HepG2 (cell line): ENCODE measurements at regions not wholly inside any gene's neighbourhood (a gene's known extent, or its start where the extent isn't known, plus 50 kb on each side); places are given as distances from the start of the nearest gene placed in this dataset.

Source experiments
- ATAC-seq: fragments of 200-7000 bp; cut with Tn5 transposase; 3 replicates; pipeline ENCODE4 v1.9.1; 2020; ENCODE audit warnings: mild to moderate bottlenecking, moderate library complexity
- BruUV-seq: library from RNA; stranded (reverse); fragments of 400-500 nt; replicated peaks from 2 replicates; lab custom pipeline; 2021; lab: Mats Ljungman, UMichigan
- CTCF ChIA-PET: fragments of 300-600 bp; formaldehyde crosslinking; extraction: SDS; loops from one replicate; lab custom pipeline; 2021; ENCODE audit warnings: low total read pairs, inconsistent platforms, low intra/inter-chr PET ratio; lab: Yijun Ruan, JAX
- POLR2A ChIA-PET: fragments of 350-600 bp; sonication (Branson Sonifier 250); formaldehyde crosslinking; loops from one replicate; lab custom pipeline; 2020; ENCODE audit warnings: antibody characterized with exemption, inconsistent platforms; lab: Yijun Ruan, JAX
- DNase-seq: peaks from one replicate; pipeline ENCODE4 v3.0.0-alpha.2; 2015; ENCODE audit warnings: low spot score
- FAIRE-seq: peaks from 3 replicates; lab custom pipeline; 2011; peaks lifted over from hg19 to GRCh38; lab: Jason Lieb, UNC
- H2AFZ ChIP-seq: one replicate; pipeline ENCODE4 v1.6.1; 2011; ENCODE audit warnings: low read length, inconsistent platforms
- H3K27ac ChIP-seq: fragments of 300-600 bp; 3 replicates; pipeline ENCODE4 v1.8.0; 2011; ENCODE audit warnings: mixed run types, mild to moderate bottlenecking, mixed read lengths, low read length, inconsistent platforms; ENCODE audit not compliant: insufficient read depth; ENCODE audit errors: extremely low read length
- H3K27me3 ChIP-seq, 2 experiments: fragments of 200-600 bp in 1 of 2; 2 replicates in 1 of 2; 3 replicates in 1 of 2; pipeline versions ENCODE4 v1.6.0 to v1.8.0; 2011; ENCODE audit warnings: low read length in 2 of 2, mild to moderate bottlenecking in 2 of 2, moderate library complexity in 2 of 2, inconsistent platforms in 1 of 2; ENCODE audit not compliant: insufficient read depth in 2 of 2, control insufficient read depth in 1 of 2
- H3K36me3 ChIP-seq, 2 experiments: fragments of 200-600 bp in 1 of 2; replicated peaks in 1 of 2; 2 replicates in 1 of 2; 3 replicates in 1 of 2; pipeline versions ENCODE4 v1.5.1 to v1.8.0; 2011; ENCODE audit warnings: low read length in 2 of 2, inconsistent platforms in 1 of 2; ENCODE audit not compliant: insufficient read depth in 2 of 2, control insufficient read depth in 1 of 2
- H3K4me1 ChIP-seq: 2 replicates; pipeline ENCODE4 v1.5.1; 2012; ENCODE audit warnings: low read length, inconsistent platforms; ENCODE audit not compliant: insufficient read depth
- H3K4me2 ChIP-seq: 2 replicates; pipeline ENCODE4 v1.6.0; 2011; ENCODE audit warnings: low read depth, low read length, inconsistent platforms
- H3K4me3 ChIP-seq, 3 experiments: fragments of 200-600 bp in 1 of 3; sonication (generic), shearing (Covaris generic) in 1 of 3; replicated peaks in 1 of 3; 2 replicates each; pipeline ENCODE4 v1.5.1; 2011 to 2016; ENCODE audit warnings: low read length in 3 of 3, inconsistent platforms in 2 of 3, low read depth in 2 of 3, mild to moderate bottlenecking in 2 of 3, control low read depth in 1 of 3, mixed read lengths in 1 of 3; ENCODE audit not compliant: insufficient read depth in 1 of 3
- H3K79me2 ChIP-seq: one replicate; pipeline ENCODE4 v1.6.1; 2011; ENCODE audit warnings: low read length, inconsistent platforms; ENCODE audit not compliant: insufficient read depth
- H3K9ac ChIP-seq: 2 replicates; pipeline ENCODE4 v1.6.0; 2011; ENCODE audit warnings: mild to moderate bottlenecking, low read depth, low read length, inconsistent platforms; ENCODE audit not compliant: insufficient read depth
- H3K9me3 ChIP-seq: 2 replicates; pipeline ENCODE4 v1.5.1; 2012; ENCODE audit warnings: mild to moderate bottlenecking, low read length
- H4K20me1 ChIP-seq: 2 replicates; pipeline ENCODE4 v1.6.0; 2011; ENCODE audit warnings: inconsistent platforms, mild to moderate bottlenecking, low read length, moderate library complexity; ENCODE audit not compliant: insufficient read depth
- CBX1 ChIP-seq: IDR thresholded peaks from one replicate; pipeline ENCODE4 v1.6.1; 2016; ENCODE audit warnings: antibody characterized with exemption, low read depth
- ELF3 ChIP-seq: IDR thresholded peaks from 2 replicates; pipeline ENCODE4 v1.6.1; 2016; ENCODE audit warnings: missing genetic modification reagents, missing compliant biosample characterization
- ELF4 ChIP-seq: sonication (generic); formaldehyde crosslinking; IDR thresholded peaks from 2 replicates; pipeline ENCODE4 v1.5.0; 2020; ENCODE audit warnings: missing genetic modification reagents, mild to moderate bottlenecking, moderate library complexity, borderline replicate concordance
- GABPB1 ChIP-seq: IDR thresholded peaks from 2 replicates; pipeline ENCODE4 v1.6.1; 2016; ENCODE audit warnings: mild to moderate bottlenecking, missing genetic modification reagents, moderate library complexity, missing compliant biosample characterization
- HNRNPK ChIP-seq: fragments of 200-400 bp; formaldehyde crosslinking; IDR thresholded peaks from 2 replicates; pipeline ENCODE4 v1.6.1; 2018; ENCODE audit warnings: low read length, low read depth, moderate library complexity, mild to moderate bottlenecking; ENCODE audit not compliant: poor library complexity, severe bottlenecking
- MIXL1 ChIP-seq: IDR thresholded peaks from 2 replicates; pipeline ENCODE4 v1.6.1; 2016
- MTA3 ChIP-seq: sonication (generic); formaldehyde crosslinking; IDR thresholded peaks from 2 replicates; pipeline ENCODE4 v1.4.0; 2020; ENCODE audit warnings: missing genetic modification reagents
- MXD4 ChIP-seq: IDR thresholded peaks from 2 replicates; pipeline ENCODE4 v1.6.1; 2016; ENCODE audit warnings: mild to moderate bottlenecking, missing biosample characterization, missing genetic modification reagents
- NBN ChIP-seq: fragments of 450-650 bp; conservative IDR thresholded peaks from 2 replicates; pipeline ENCODE4 v1.6.1; 2017
- NKX3-1 ChIP-seq: sonication (generic); formaldehyde crosslinking; IDR thresholded peaks from 2 replicates; pipeline ENCODE4 v1.5.0; 2020; ENCODE audit warnings: missing genetic modification reagents
- PCBP2 ChIP-seq: fragments of 200-400 bp; formaldehyde crosslinking; optimal IDR thresholded peaks from 2 replicates; pipeline ENCODE3; 2018; ENCODE audit warnings: low read length, low read depth; ENCODE audit not compliant: poor library complexity, severe bottlenecking
- PHF8 ChIP-seq: sonication (generic); formaldehyde crosslinking; IDR thresholded peaks from 2 replicates; pipeline ENCODE4 v1.5.0; 2020; ENCODE audit warnings: missing genetic modification reagents
- PRDM4 ChIP-seq: sonication (generic); formaldehyde crosslinking; IDR thresholded peaks from 2 replicates; pipeline ENCODE4 v1.9.0; 2021; ENCODE audit warnings: missing genetic modification reagents, borderline replicate concordance
- STAT6 ChIP-seq: sonication (generic); formaldehyde crosslinking; IDR thresholded peaks from 2 replicates; pipeline ENCODE4 v1.4.0; 2020; ENCODE audit warnings: missing genetic modification reagents, mild to moderate bottlenecking, borderline replicate concordance
- TCF7L2 ChIP-seq: IDR thresholded peaks from 2 replicates; pipeline ENCODE4 v1.6.1; 2011; ENCODE audit warnings: mild to moderate bottlenecking, low read depth, low read length, moderate library complexity
- ZFYVE20 ChIP-seq: sonication (generic); formaldehyde crosslinking; IDR thresholded peaks from 2 replicates; pipeline ENCODE4 v1.8.0; 2023; ENCODE audit warnings: low read depth, mild to moderate bottlenecking, moderate library complexity, missing genetic modification reagents, borderline replicate concordance
- ZNF124 ChIP-seq: sonication (generic); formaldehyde crosslinking; IDR thresholded peaks from 2 replicates; pipeline ENCODE4 v1.4.0; 2020; ENCODE audit warnings: missing genetic modification reagents
- ZSCAN31 ChIP-seq: sonication (generic); formaldehyde crosslinking; IDR thresholded peaks from 2 replicates; pipeline ENCODE4 v1.5.0; 2020; ENCODE audit warnings: low read depth, mild to moderate bottlenecking, missing genetic modification reagents
- WGBS: methylation state at CpG from one replicate; pipeline ENCODE4 v1.1.6; 2017; ENCODE audit warnings: low lambda C conversion rate; 5-methylcytosine and 5-hydroxymethylcytosine counted together
- in situ Hi-C: cut with HindIII; loops from 2 replicates; pipeline ENCODE4 v1.10.0; 2017; ENCODE audit warnings: low pct_unique_long_range_greater_than_20kb; ENCODE audit not compliant: extremely low pct_ligation_motif_present
- intact Hi-C: fragments of 100-400 bp; cut with micrococcal nuclease; formaldehyde crosslinking; loops from one replicate; pipeline ENCODE4 v1.10.0; 2022; ENCODE audit not compliant: unreplicated experiment

DNA sequence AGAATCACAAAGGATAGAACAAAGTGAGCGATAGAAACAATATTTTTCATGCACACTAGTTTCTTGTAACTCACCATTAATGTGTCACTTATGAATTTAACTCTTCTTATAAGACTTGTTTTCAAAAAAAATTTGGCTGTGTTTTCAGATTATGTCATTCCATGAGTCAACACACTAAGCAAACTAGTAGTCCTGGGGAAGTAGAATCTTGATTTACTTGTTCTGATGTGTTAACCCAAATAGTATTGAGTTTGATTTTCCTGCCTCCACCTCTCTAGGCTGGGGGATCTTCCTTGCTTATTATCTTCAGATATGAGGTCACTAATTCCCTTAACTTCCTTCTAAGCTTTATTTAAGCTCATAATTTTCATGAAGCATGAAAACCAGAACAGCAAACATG is 151.0 kb upstream of the SEL1L start (continued):
- TF ChIP-seq PRDM4 (CRISPR knock-in tag) (no peak), CBX1 (no peak), NBN (no peak), HNRNPK (no peak), PCBP2 (no peak), ELF4 (no peak), ZFYVE20 (CRISPR knock-in tag) (no peak), PHF8 (CRISPR knock-in tag) (no peak)

DNA sequence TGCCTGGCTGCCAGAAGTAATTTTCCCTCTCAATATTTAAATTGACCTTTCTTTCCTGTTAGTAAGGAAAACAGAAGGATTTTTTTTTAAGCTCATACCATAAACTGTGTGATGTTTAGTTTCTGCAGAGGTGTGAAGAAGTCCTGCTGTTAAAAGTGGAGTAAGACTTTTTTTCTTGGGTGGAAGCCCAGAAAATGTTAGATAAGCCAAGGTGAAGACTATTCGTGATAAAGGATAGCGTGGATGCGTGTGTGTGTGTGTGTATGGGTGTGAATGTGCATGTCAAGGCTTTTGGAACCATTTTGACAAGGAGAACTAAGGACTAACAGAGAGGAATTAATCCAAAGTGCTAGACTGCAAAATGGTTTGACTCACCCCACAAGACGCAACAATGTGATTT is 152.9 kb upstream of the SEL1L start:
- in situ Hi-C loops (no loop called here), intact Hi-C loops (no loop called here)
- no peaks in the 10 kb centered on the region for H3K36me3 ChIP-seq
- FAIRE-seq (no peak), ATAC-seq (no peak), DNase-seq (no peak)
- H3K79me2 ChIP-seq = no peaks in the 10 kb centered on the region
- no peak overlapping the region for H3K4me3 ChIP-seq
- H3K4me1 ChIP-seq = no peaks in the 10 kb centered on the region
- BruUV-seq = no TSS peak
- no peaks in the 10 kb centered on the region for H3K27me3 ChIP-seq
- H3K4me2 ChIP-seq = no peak overlapping the region
- no peak for TF ChIP-seq ZNF124
- TF ChIP-seq MIXL1 (CRISPR knock-in tag) = no peak
- TF ChIP-seq NKX3-1 (CRISPR knock-in tag) = no peak
- TF ChIP-seq MXD4 (CRISPR knock-in tag) = no peak
- TF ChIP-seq GABPB1 = no peak
- TF ChIP-seq ZSCAN31 (CRISPR knock-in tag) = no peak
- no peak for TF ChIP-seq ELF3 (CRISPR knock-in tag)
- TF ChIP-seq STAT6 = no peak
- TF ChIP-seq MTA3 (CRISPR knock-in tag) = no peak
- no peak for TF ChIP-seq TCF7L2
- TF ChIP-seq, all 625 proteins: peak for 0
- ChIA-PET CTCF (no interaction called here), POLR2A (no interaction called here)
- H3K27ac ChIP-seq = no peak overlapping the region
- no peak overlapping the region for H3K9ac ChIP-seq
- no peaks in the 10 kb centered on the region for H4K20me1 ChIP-seq
- WGBS = 31% methylated on average over 4 of the region's 4 CpGs
- H3K9me3 ChIP-seq = no peaks in the 10 kb centered on the region
- H2AFZ ChIP-seq = no peak overlapping the region
